Keratinocyte (primary cell): ENCODE measurements at regions not wholly inside any gene's neighbourhood (a gene's known extent, or its start where the extent isn't known, plus 50 kb on each side); places are given as distances from the start of the nearest gene placed in this dataset.

ENCODE experiments used
- DNase-seq: peaks from one replicate; pipeline ENCODE4 v3.0.0-alpha.2; 2011; ENCODE audit warnings: low read depth, missing footprints, low spot score
- FAIRE-seq: peaks from 2 replicates; lab custom pipeline; 2011; peaks lifted over from hg19 to GRCh38; lab: Jason Lieb, UNC
- H2AFZ ChIP-seq: 2 replicates; pipeline ENCODE4 v1.6.0; 2012; ENCODE audit warnings: low read length, control low read depth, inconsistent platforms; ENCODE audit not compliant: control insufficient read depth
- H3K27ac ChIP-seq: 2 replicates; pipeline ENCODE4 v1.5.1; 2011; ENCODE audit warnings: low read length; ENCODE audit not compliant: control insufficient read depth, insufficient read depth
- H3K27me3 ChIP-seq: 3 replicates; pipeline ENCODE4 v1.6.0; 2011; ENCODE audit warnings: low read length; ENCODE audit not compliant: control insufficient read depth, insufficient read depth; ENCODE audit errors: extremely low read depth
- H3K36me3 ChIP-seq, 2 experiments: 2 replicates in 1 of 2; 3 replicates in 1 of 2; pipeline ENCODE4 v1.5.1; 2011; ENCODE audit warnings: low read length in 2 of 2, mild to moderate bottlenecking in 1 of 2; ENCODE audit not compliant: control insufficient read depth in 2 of 2, insufficient read depth in 2 of 2; ENCODE audit errors: extremely low read depth in 1 of 2
- H3K4me1 ChIP-seq: 3 replicates; pipeline ENCODE4 v1.5.1; 2011; ENCODE audit warnings: low read length; ENCODE audit not compliant: control insufficient read depth, insufficient read depth; ENCODE audit errors: extremely low read depth
- H3K4me2 ChIP-seq: 3 replicates; pipeline ENCODE4 v1.6.0; 2011; ENCODE audit warnings: low read depth, low read length; ENCODE audit not compliant: control insufficient read depth, insufficient read depth; ENCODE audit errors: extremely low read depth
- H3K4me3 ChIP-seq, 3 experiments: fragments of 200-600 bp in 1 of 3; sonication (generic) in 1 of 3; 2 replicates in 2 of 3; 3 replicates in 1 of 3; pipeline ENCODE4 v1.5.1; 2011 to 2016; ENCODE audit warnings: low read length in 3 of 3, mild to moderate bottlenecking in 3 of 3, control low read depth in 2 of 3, inconsistent platforms in 1 of 3, low read depth in 1 of 3, mixed read lengths in 1 of 3, mixed run types in 1 of 3, moderate library complexity in 1 of 3; ENCODE audit not compliant: control insufficient read depth in 2 of 3, insufficient read depth in 2 of 3; ENCODE audit errors: extremely low read depth in 1 of 3
- H3K79me2 ChIP-seq: 2 replicates; pipeline ENCODE4 v1.6.0; 2012; ENCODE audit warnings: low read length; ENCODE audit not compliant: control insufficient read depth, insufficient read depth
- H3K9ac ChIP-seq: 3 replicates; pipeline ENCODE4 v1.6.0; 2011; ENCODE audit warnings: low read length; ENCODE audit not compliant: control insufficient read depth, insufficient read depth; ENCODE audit errors: extremely low read depth
- H3K9me1 ChIP-seq: 3 replicates; pipeline ENCODE4 v1.6.0; 2011; ENCODE audit warnings: low read length; ENCODE audit not compliant: control insufficient read depth, insufficient read depth; ENCODE audit errors: extremely low read depth
- H3K9me3 ChIP-seq: 2 replicates; pipeline ENCODE4 v1.5.1; 2012; ENCODE audit warnings: low read depth, low read length; ENCODE audit not compliant: control insufficient read depth
- H4K20me1 ChIP-seq: 3 replicates; pipeline ENCODE4 v1.6.0; 2011; ENCODE audit warnings: low read length; ENCODE audit not compliant: control insufficient read depth, insufficient read depth; ENCODE audit errors: extremely low read depth
- EZH2 ChIP-seq: IDR thresholded peaks from one replicate; pipeline ENCODE4 v1.6.1; 2012; ENCODE audit warnings: inconsistent platforms, mild to moderate bottlenecking, low read length, moderate library complexity
- dilution Hi-C: fragments of 300-500 bp; cut with MboI; formaldehyde crosslinking; loops from one replicate; pipeline ENCODE4 v1.7.0; 2020; ENCODE audit warnings: low sequenced_read_pairs; ENCODE audit not compliant: extremely low pct_ligation_motif_present
- TF ChIP-seq, protein P1 (sequence below), 3 experiments: IDR thresholded peaks in 1 of 3; conservative IDR thresholded peaks in 1 of 3; optimal IDR thresholded peaks in 1 of 3; 2 replicates in 2 of 3; 3 replicates in 1 of 3; pipeline versions ENCODE3 to v1.5.1; 2011; ENCODE audit warnings: low read length in 3 of 3, mild to moderate bottlenecking in 3 of 3, moderate library complexity in 2 of 3, control low read depth in 1 of 3, inconsistent platforms in 1 of 3; ENCODE audit not compliant: insufficient read depth in 2 of 3; ENCODE audit errors: extremely low read depth in 1 of 3

GRCh38 chr3:132837615-132838014 lies 115.4 kb upstream of the NPHP3 start:
- Histone ChIP-seq H4K20me1 (no peaks in the 10 kb centered on the region), H3K4me1 (no peaks in the 10 kb centered on the region), H3K27me3 (no peaks in the 10 kb centered on the region), H3K27ac (no peak overlapping the region), H3K36me3 (no peaks in the 10 kb centered on the region), H3K4me2 (no peak overlapping the region), H3K9me3 (no peaks in the 10 kb centered on the region), H3K9ac (no peak overlapping the region), H2AFZ (no peak overlapping the region), H3K79me2 (no peaks in the 10 kb centered on the region), H3K9me1 (no peaks in the 10 kb centered on the region), H3K4me3 (no peak overlapping the region)
- TF ChIP-seq EZH2, result no peak
- dilution Hi-C loops, result no loop called here
- no peak for FAIRE-seq
- DNase-seq, result no peak

DNA sequence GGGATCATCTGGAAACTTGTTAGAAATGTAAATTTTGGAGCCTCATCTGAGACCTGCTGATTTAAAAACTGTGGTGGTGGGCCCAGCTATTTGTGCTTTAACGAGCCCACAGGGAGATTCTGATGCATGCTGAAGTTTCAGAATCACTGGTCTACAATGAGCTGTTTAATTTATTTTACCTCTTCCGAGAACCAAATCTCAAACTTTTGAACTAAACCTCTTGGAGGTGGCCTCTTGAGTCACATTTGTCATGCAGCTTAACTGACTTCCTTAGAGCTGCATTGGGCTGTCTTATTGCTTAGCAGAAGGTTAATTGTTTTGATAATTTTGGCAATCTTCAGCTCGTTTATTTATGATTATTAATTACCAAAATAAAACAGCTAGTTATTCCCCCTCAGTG lies 112.1 kb upstream of the NPHP3 start:
- no peaks in the 10 kb centered on the region for H3K79me2 ChIP-seq
- H3K27me3 ChIP-seq, result no peaks in the 10 kb centered on the region
- no peaks in the 10 kb centered on the region for H4K20me1 ChIP-seq
- no peak overlapping the region for H3K9ac ChIP-seq
- no peak for DNase-seq
- H3K4me3 ChIP-seq, result no peak overlapping the region
- FAIRE-seq, result no peak
- dilution Hi-C loops, result no loop called here
- no peaks in the 10 kb centered on the region for H3K9me3 ChIP-seq
- no peaks in the 10 kb centered on the region for H3K4me1 ChIP-seq
- no peak overlapping the region for H3K27ac ChIP-seq
- no peaks in the 10 kb centered on the region for H3K9me1 ChIP-seq
- no peaks in the 10 kb centered on the region for H3K36me3 ChIP-seq
- H3K4me2 ChIP-seq, result no peak overlapping the region
- H2AFZ ChIP-seq, result no peak overlapping the region
- TF ChIP-seq EZH2, result no peak
- TF ChIP-seq, protein P1, sequence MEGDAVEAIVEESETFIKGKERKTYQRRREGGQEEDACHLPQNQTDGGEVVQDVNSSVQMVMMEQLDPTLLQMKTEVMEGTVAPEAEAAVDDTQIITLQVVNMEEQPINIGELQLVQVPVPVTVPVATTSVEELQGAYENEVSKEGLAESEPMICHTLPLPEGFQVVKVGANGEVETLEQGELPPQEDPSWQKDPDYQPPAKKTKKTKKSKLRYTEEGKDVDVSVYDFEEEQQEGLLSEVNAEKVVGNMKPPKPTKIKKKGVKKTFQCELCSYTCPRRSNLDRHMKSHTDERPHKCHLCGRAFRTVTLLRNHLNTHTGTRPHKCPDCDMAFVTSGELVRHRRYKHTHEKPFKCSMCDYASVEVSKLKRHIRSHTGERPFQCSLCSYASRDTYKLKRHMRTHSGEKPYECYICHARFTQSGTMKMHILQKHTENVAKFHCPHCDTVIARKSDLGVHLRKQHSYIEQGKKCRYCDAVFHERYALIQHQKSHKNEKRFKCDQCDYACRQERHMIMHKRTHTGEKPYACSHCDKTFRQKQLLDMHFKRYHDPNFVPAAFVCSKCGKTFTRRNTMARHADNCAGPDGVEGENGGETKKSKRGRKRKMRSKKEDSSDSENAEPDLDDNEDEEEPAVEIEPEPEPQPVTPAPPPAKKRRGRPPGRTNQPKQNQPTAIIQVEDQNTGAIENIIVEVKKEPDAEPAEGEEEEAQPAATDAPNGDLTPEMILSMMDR (optimal IDR thresholded peaks at IDR 0.05 in 1 of 3, IDR thresholded peaks at IDR 0.05 in 1 of 3, conservative IDR thresholded peaks at IDR 0.05 in 1 of 3; ENCODE audit: extremely low read depth in 1 of 3, insufficient read depth in 2 of 3, low read length in 3 of 3), result no peak

- Histone ChIP-seq H3K27me3 (no peaks in the 10 kb centered on the region), H3K9me3 (no peaks in the 10 kb centered on the region), H3K4me1 (no peaks in the 10 kb centered on the region), H3K9me1 (no peaks in the 10 kb centered on the region), H3K9ac (no peak overlapping the region), H2AFZ (no peak overlapping the region), H3K79me2 (no peaks in the 10 kb centered on the region), H3K36me3 (no peaks in the 10 kb centered on the region), H3K4me3 (no peak overlapping the region), H3K27ac (no peak overlapping the region), H3K4me2 (no peak overlapping the region), H4K20me1 (no peaks in the 10 kb centered on the region)
- dilution Hi-C loops, result no loop called here
- TF ChIP-seq, protein P1 (optimal IDR thresholded peaks at IDR 0.05 in 1 of 3, IDR thresholded peaks at IDR 0.05 in 1 of 3, conservative IDR thresholded peaks at IDR 0.05 in 1 of 3; ENCODE audit: extremely low read depth in 1 of 3, insufficient read depth in 2 of 3, low read length in 3 of 3), result no peak
- TF ChIP-seq EZH2, result no peak
- FAIRE-seq (no peak), DNase-seq (no peak)
These were observed 106.9 kb upstream of the NPHP3 start for GRCh38 chr3:132829101-132829500.
